ENCODE measurements at regions not wholly inside any gene's neighbourhood (a gene's known extent, or its start where the extent isn't known, plus 50 kb on each side); places are given as distances from the start of the nearest gene placed in this dataset.

GRCh38 chr9:7906783-7907550 lies 107.4 kb upstream of the DMAC1 start:
- no peaks in the 10 kb centered on the region for H3K27me3 ChIP-seq (ENCODE audit: control insufficient read depth, insufficient read depth, low read length)
- H3K9ac ChIP-seq (ENCODE audit: insufficient read depth, low read length): no peak overlapping the region
- no peak overlapping the region for H3K4me2 ChIP-seq (ENCODE audit: extremely low read depth, insufficient read depth, low read length)
- H3K79me2 ChIP-seq (ENCODE audit: control insufficient read depth, insufficient read depth, low read length): no peaks in the 10 kb centered on the region
- H3K9me3 ChIP-seq (ENCODE audit: control insufficient read depth, insufficient read depth, low read depth, low read length): no peaks in the 10 kb centered on the region
- H3K27ac ChIP-seq (ENCODE audit: insufficient read depth, low read length): no peak overlapping the region
- no peak overlapping the region for H3K4me3 ChIP-seq (replicated peaks in 1 of 4; ENCODE audit: control extremely low read depth in 1 of 4, insufficient read depth in 1 of 4, low read depth in 3 of 4, low read length in 4 of 4)
- no peaks in the 10 kb centered on the region for H3K36me3 ChIP-seq (ENCODE audit: control insufficient read depth, insufficient read depth, low read length)
- no peak overlapping the region for H2AFZ ChIP-seq (ENCODE audit: low read length)
- no peaks in the 10 kb centered on the region for H4K20me1 ChIP-seq (ENCODE audit: control insufficient read depth, extremely low read depth, insufficient read depth, low read length)
- peak in 1 of 2 donors; percentile 18 for DNase-seq (ENCODE audit: low read depth in 2 of 2)
- no peaks in the 10 kb centered on the region for H3K4me1 ChIP-seq (ENCODE audit: control insufficient read depth, extremely low read depth, insufficient read depth, low read length)
- no peak for TF ChIP-seq EZH2 (IDR thresholded peaks at IDR 0.05; ENCODE audit: low read length, missing control alignments)
- TF ChIP-seq CTCF (conservative IDR thresholded peaks at IDR 0.05 in 1 of 2, IDR thresholded peaks at IDR 0.05 in 1 of 2; ENCODE audit: low read depth in 1 of 2, low read length in 2 of 2): no peak

GRCh38 chr9:7901621-7902020 lies 102.0 kb upstream of the DMAC1 start:
- Histone ChIP-seq H3K27me3 (ENCODE audit: control insufficient read depth, insufficient read depth, low read length) (no peaks in the 10 kb centered on the region), H3K27ac (ENCODE audit: insufficient read depth, low read length) (no peak overlapping the region), H4K20me1 (ENCODE audit: control insufficient read depth, extremely low read depth, insufficient read depth, low read length) (no peaks in the 10 kb centered on the region), H2AFZ (ENCODE audit: low read length) (no peak overlapping the region), H3K4me2 (ENCODE audit: extremely low read depth, insufficient read depth, low read length) (no peak overlapping the region), H3K9ac (ENCODE audit: insufficient read depth, low read length) (no peak overlapping the region), H3K9me3 (ENCODE audit: control insufficient read depth, insufficient read depth, low read depth, low read length) (no peaks in the 10 kb centered on the region), H3K4me1 (ENCODE audit: control insufficient read depth, extremely low read depth, insufficient read depth, low read length) (no peaks in the 10 kb centered on the region), H3K36me3 (ENCODE audit: control insufficient read depth, insufficient read depth, low read length) (no peaks in the 10 kb centered on the region), H3K4me3 (replicated peaks in 1 of 4; ENCODE audit: control extremely low read depth in 1 of 4, insufficient read depth in 1 of 4, low read depth in 3 of 4, low read length in 4 of 4) (no peak overlapping the region), H3K79me2 (ENCODE audit: control insufficient read depth, insufficient read depth, low read length) (no peaks in the 10 kb centered on the region)
- peak; percentile 3 to 74 for DNase-seq (ENCODE audit: low read depth in 2 of 2)
- TF ChIP-seq CTCF (conservative IDR thresholded peaks at IDR 0.05 in 1 of 2, IDR thresholded peaks at IDR 0.05 in 1 of 2; ENCODE audit: low read depth in 1 of 2, low read length in 2 of 2): no peak
- no peak for TF ChIP-seq EZH2 (IDR thresholded peaks at IDR 0.05; ENCODE audit: low read length, missing control alignments)

- H3K36me3 ChIP-seq (ENCODE audit: control insufficient read depth, insufficient read depth, low read length): no peaks in the 10 kb centered on the region
- no peaks in the 10 kb centered on the region for H4K20me1 ChIP-seq (ENCODE audit: control insufficient read depth, extremely low read depth, insufficient read depth, low read length)
- H3K79me2 ChIP-seq (ENCODE audit: control insufficient read depth, insufficient read depth, low read length): no peaks in the 10 kb centered on the region
- H3K4me1 ChIP-seq (ENCODE audit: control insufficient read depth, extremely low read depth, insufficient read depth, low read length): no peaks in the 10 kb centered on the region
- no peak overlapping the region for H3K4me3 ChIP-seq (replicated peaks in 1 of 4; ENCODE audit: control extremely low read depth in 1 of 4, insufficient read depth in 1 of 4, low read depth in 3 of 4, low read length in 4 of 4)
- no peaks in the 10 kb centered on the region for H3K27me3 ChIP-seq (ENCODE audit: control insufficient read depth, insufficient read depth, low read length)
- DNase-seq (ENCODE audit: low read depth in 2 of 2): no peak
- H3K9me3 ChIP-seq (ENCODE audit: control insufficient read depth, insufficient read depth, low read depth, low read length): no peaks in the 10 kb centered on the region
- no peak overlapping the region for H3K9ac ChIP-seq (ENCODE audit: insufficient read depth, low read length)
- H2AFZ ChIP-seq (ENCODE audit: low read length): no peak overlapping the region
- TF ChIP-seq EZH2 (IDR thresholded peaks at IDR 0.05; ENCODE audit: low read length, missing control alignments) (no peak), CTCF (conservative IDR thresholded peaks at IDR 0.05 in 1 of 2, IDR thresholded peaks at IDR 0.05 in 1 of 2; ENCODE audit: low read depth in 1 of 2, low read length in 2 of 2) (no peak)
- no peak overlapping the region for H3K27ac ChIP-seq (ENCODE audit: insufficient read depth, low read length)
- no peak overlapping the region for H3K4me2 ChIP-seq (ENCODE audit: extremely low read depth, insufficient read depth, low read length)
These were observed 101.0 kb upstream of the DMAC1 start for GRCh38 chr9:7900541-7900940.
